DOHH2 (cell line): ENCODE measurements at regions not wholly inside any gene's neighbourhood (a gene's known extent, or its start where the extent isn't known, plus 50 kb on each side); places are given as distances from the start of the nearest gene placed in this dataset.

ENCODE experiments used
- H3F3A ChIP-seq: fragments of 200-600 bp; sonication (generic), shearing (Covaris generic); 2 replicates; pipeline ENCODE4 v1.6.0; 2016; ENCODE audit warnings: antibody characterized with exemption, mild to moderate bottlenecking; ENCODE audit not compliant: control insufficient read depth, insufficient read depth
- H3K27ac ChIP-seq: fragments of 200-600 bp; sonication (generic); 2 replicates; pipeline ENCODE4 v1.5.1; 2014; ENCODE audit warnings: low read depth, mild to moderate bottlenecking, low read length, moderate library complexity
- H3K27me3 ChIP-seq: fragments of 200-600 bp; sonication (generic); 2 replicates; pipeline ENCODE4 v1.6.1; 2014; ENCODE audit warnings: mild to moderate bottlenecking, low read length, mixed read lengths; ENCODE audit not compliant: control insufficient read depth
- H3K36me3 ChIP-seq: fragments of 200-600 bp; sonication (generic); 2 replicates; pipeline ENCODE4 v1.6.1; 2014; ENCODE audit warnings: mild to moderate bottlenecking, low read length, moderate library complexity, mixed read lengths; ENCODE audit not compliant: control insufficient read depth
- H3K4me1 ChIP-seq: fragments of 200-600 bp; sonication (generic); 2 replicates; pipeline ENCODE4 v1.6.1; 2014; ENCODE audit warnings: mild to moderate bottlenecking, low read length, mixed read lengths; ENCODE audit not compliant: control insufficient read depth
- H3K4me2 ChIP-seq: fragments of 200-600 bp; sonication (generic); 2 replicates; pipeline ENCODE4 v1.6.0; 2014; ENCODE audit warnings: mild to moderate bottlenecking, low read length, moderate library complexity
- H3K4me3 ChIP-seq: fragments of 200-600 bp; sonication (generic); 2 replicates; pipeline ENCODE4 v1.5.1; 2014; ENCODE audit warnings: mild to moderate bottlenecking, low read length, mixed read lengths
- H3K79me2 ChIP-seq: fragments of 200-600 bp; sonication (generic); 2 replicates; pipeline ENCODE4 v1.6.1; 2014; ENCODE audit warnings: mild to moderate bottlenecking, low read length, mixed read lengths; ENCODE audit not compliant: control insufficient read depth
- H3K9me2 ChIP-seq: fragments of 200-600 bp; sonication (generic); replicated peaks from 2 replicates; pipeline ENCODE4 v1.6.1; 2014; ENCODE audit warnings: mild to moderate bottlenecking, low read length, mixed read lengths; ENCODE audit not compliant: control insufficient read depth
- H3K9me3 ChIP-seq: fragments of 200-600 bp; sonication (generic); 2 replicates; pipeline ENCODE4 v1.6.1; 2014; ENCODE audit warnings: antibody characterized with exemption, low read length, mixed read lengths; ENCODE audit not compliant: control insufficient read depth, insufficient read depth
- H4K20me1 ChIP-seq: fragments of 200-600 bp; sonication (generic); 2 replicates; pipeline ENCODE4 v1.6.0; 2014; ENCODE audit warnings: low read depth, mild to moderate bottlenecking, antibody characterized with exemption, low read length, moderate library complexity; ENCODE audit not compliant: control insufficient read depth, insufficient read depth
- CTCF ChIP-seq: fragments of 200-600 bp; sonication (generic); IDR thresholded peaks from one replicate; pipeline ENCODE4 v1.5.1; 2014; ENCODE audit warnings: antibody characterized with exemption, mild to moderate bottlenecking, low read depth, low read length; ENCODE audit not compliant: poor library complexity, severe bottlenecking
- EZH2phosphoT487 ChIP-seq: fragments of 200-600 bp; sonication (generic); IDR thresholded peaks from 2 replicates; pipeline ENCODE4 v1.6.1; 2017; ENCODE audit warnings: borderline replicate concordance, mild to moderate bottlenecking, antibody characterized with exemption, low read length, moderate library complexity, mixed read lengths

GRCh38 chr10:36789974-36790373, 335.4 kb upstream of the ANKRD30A start:
- no peak overlapping the region for H3K4me2 ChIP-seq
- no peaks in the 10 kb centered on the region for H3K4me1 ChIP-seq
- no peaks in the 10 kb centered on the region for H3K79me2 ChIP-seq
- no peaks in the 10 kb centered on the region for H3K9me3 ChIP-seq
- no peaks in the 10 kb centered on the region for H4K20me1 ChIP-seq
- TF ChIP-seq CTCF (no peak), EZH2phosphoT487 (no peak)
- H3K9me2 ChIP-seq: no peaks in the 10 kb centered on the region
- no peak overlapping the region for H3K27ac ChIP-seq
- no peaks in the 10 kb centered on the region for H3F3A ChIP-seq
- H3K36me3 ChIP-seq: no peaks in the 10 kb centered on the region
- no peaks in the 10 kb centered on the region for H3K27me3 ChIP-seq
- no peak overlapping the region for H3K4me3 ChIP-seq

GRCh38 chr10:36788152-36788551, 337.2 kb upstream of the ANKRD30A start:
- Histone ChIP-seq H4K20me1 (no peaks in the 10 kb centered on the region), H3K4me1 (no peaks in the 10 kb centered on the region), H3K27ac (no peak overlapping the region), H3K9me3 (no peaks in the 10 kb centered on the region), H3K4me2 (no peak overlapping the region), H3K36me3 (no peaks in the 10 kb centered on the region), H3F3A (no peaks in the 10 kb centered on the region), H3K27me3 (no peaks in the 10 kb centered on the region), H3K79me2 (no peaks in the 10 kb centered on the region), H3K9me2 (no peaks in the 10 kb centered on the region), H3K4me3 (no peak overlapping the region)
- TF ChIP-seq EZH2phosphoT487: no peak
- no peak for TF ChIP-seq CTCF

- no peaks in the 10 kb centered on the region for H3K27me3 ChIP-seq
- H3F3A ChIP-seq: no peaks in the 10 kb centered on the region
- H3K4me3 ChIP-seq: no peak overlapping the region
- H3K27ac ChIP-seq: no peak overlapping the region
- H4K20me1 ChIP-seq: no peaks in the 10 kb centered on the region
- H3K36me3 ChIP-seq: no peaks in the 10 kb centered on the region
- no peaks in the 10 kb centered on the region for H3K9me3 ChIP-seq
- H3K9me2 ChIP-seq: no peaks in the 10 kb centered on the region
- TF ChIP-seq CTCF (no peak), EZH2phosphoT487 (no peak)
- H3K4me2 ChIP-seq: no peak overlapping the region
- no peaks in the 10 kb centered on the region for H3K79me2 ChIP-seq
- H3K4me1 ChIP-seq: no peaks in the 10 kb centered on the region
These were observed 342.0 kb upstream of the ANKRD30A start for GRCh38 chr10:36783400-36783799.

GRCh38 chr10:36781570-36781969, 343.8 kb upstream of the ANKRD30A start:
- TF ChIP-seq EZH2phosphoT487 (no peak), CTCF (no peak)
- H3K9me2 ChIP-seq: no peaks in the 10 kb centered on the region
- no peak overlapping the region for H3K4me2 ChIP-seq
- no peaks in the 10 kb centered on the region for H3K36me3 ChIP-seq
- no peaks in the 10 kb centered on the region for H3F3A ChIP-seq
- H3K9me3 ChIP-seq: no peaks in the 10 kb centered on the region
- no peaks in the 10 kb centered on the region for H3K27me3 ChIP-seq
- H3K79me2 ChIP-seq: no peaks in the 10 kb centered on the region
- no peak overlapping the region for H3K4me3 ChIP-seq
- no peaks in the 10 kb centered on the region for H4K20me1 ChIP-seq
- no peak overlapping the region for H3K27ac ChIP-seq
- H3K4me1 ChIP-seq: no peaks in the 10 kb centered on the region
